ENCODE measurements at regions not wholly inside any gene's neighbourhood (a gene's known extent, or its start where the extent isn't known, plus 50 kb on each side); places are given as distances from the start of the nearest gene placed in this dataset.
A peak's percentile ranks its signal among the peaks of the same experiment; 100 is the strongest.

- DNase-seq: no peak
- Histone ChIP-seq H3K4me3 (no peak overlapping the region), H3K36me3 (no peaks in the 10 kb centered on the region), H3K27me3 (no peaks in the 10 kb centered on the region), H3K9me3 (peaks cover 0 to 12% (median 5%) of the 10 kb centered on the region in 4 donors), H3K27ac (no peak overlapping the region), H3K4me1 (no peaks in the 10 kb centered on the region)
- TF ChIP-seq CTCF (IDR thresholded peaks at IDR 0.05): no peak
- no peak for TF ChIP-seq EP300 (IDR thresholded peaks at IDR 0.05)
- TF ChIP-seq POLR2A (IDR thresholded peaks at IDR 0.05): no peak
- no peak for ATAC-seq (ENCODE audit: low FRiP score in 2 of 2)
- WGBS, 2 donors: 86 to 94% methylated on average over 5 of the region's 5 CpGs
Measured at GRCh38 chr19:30622276-30622675, 250.1 kb downstream of the ZNF536 start.

DNA sequence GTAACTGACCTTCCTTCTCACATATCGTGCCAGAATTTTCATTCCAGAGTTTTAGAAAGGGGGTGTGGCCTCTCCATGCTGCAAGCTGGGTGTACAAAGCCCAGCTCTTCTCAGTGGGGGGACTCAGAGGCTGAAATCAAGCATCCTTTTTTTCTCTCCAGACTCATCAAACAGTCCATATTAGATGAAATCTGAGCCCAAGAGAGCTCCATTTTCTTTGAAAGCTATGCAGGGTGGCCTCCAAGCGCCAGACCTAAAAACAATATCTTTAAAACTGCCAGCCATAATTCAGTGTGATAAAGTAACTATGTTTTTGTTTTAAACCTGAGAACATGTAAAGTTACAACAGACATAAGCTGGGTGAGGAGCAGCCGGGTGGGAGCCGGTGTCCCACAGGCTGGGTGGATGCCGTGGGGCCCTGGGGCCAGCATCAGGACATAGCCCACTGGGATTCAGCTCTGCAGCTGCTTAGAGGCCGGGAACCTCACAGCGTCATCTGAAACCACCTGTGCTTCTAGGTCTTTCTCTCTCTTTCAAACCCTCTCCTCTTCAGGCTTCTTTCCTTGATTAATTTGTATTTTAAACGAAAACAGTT, 249.2 kb downstream of the ZNF536 start:
- Histone ChIP-seq H3K9me3 (peaks cover 0 to 12% (median 5%) of the 10 kb centered on the region in 4 donors), H3K36me3 (no peaks in the 10 kb centered on the region), H3K4me3 (no peak overlapping the region), H3K27ac (no peak overlapping the region), H3K27me3 (no peaks in the 10 kb centered on the region), H3K4me1 (no peaks in the 10 kb centered on the region)
- peak in 1 of 2 donors; percentile 58 for DNase-seq
- TF ChIP-seq EP300 (IDR thresholded peaks at IDR 0.05): no peak
- TF ChIP-seq POLR2AphosphoS5 (IDR thresholded peaks at IDR 0.05): no peak
- no peak for TF ChIP-seq POLR2A (IDR thresholded peaks at IDR 0.05)
- no peak for TF ChIP-seq CTCF (IDR thresholded peaks at IDR 0.05)
- ATAC-seq (ENCODE audit: low FRiP score in 2 of 2): no peak
- 68 to 74% methylated on average over 8 of the region's 8 CpGs for WGBS, 2 donors

DNA sequence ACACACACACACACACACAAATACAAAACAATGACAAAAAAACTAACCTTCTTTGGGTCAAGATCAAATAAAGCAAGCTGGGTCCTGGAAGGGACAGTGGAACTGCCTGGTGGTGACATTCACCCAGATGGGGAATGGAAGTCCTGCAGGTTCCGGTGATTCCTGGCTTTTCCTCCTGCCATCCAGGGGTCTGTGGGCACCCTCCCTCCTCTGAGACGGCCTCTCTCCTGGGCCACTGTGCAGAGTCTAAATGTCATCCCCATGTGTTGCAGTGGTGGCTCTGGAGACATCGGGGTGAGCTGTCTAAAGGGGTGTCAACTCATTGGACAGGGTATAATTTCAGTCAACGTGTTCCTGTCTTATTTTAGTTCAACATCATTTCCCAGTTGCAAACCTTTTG, 248.2 kb downstream of the ZNF536 start:
- ATAC-seq (ENCODE audit: low FRiP score in 2 of 2) (peak in 1 of 2 donors; percentile 40), DNase-seq (no peak)
- H3K27ac ChIP-seq: no peak overlapping the region
- H3K4me1 ChIP-seq: no peaks in the 10 kb centered on the region
- WGBS, 2 donors: 81 to 87% methylated on average over 4 of the region's 4 CpGs
- TF ChIP-seq EP300 (IDR thresholded peaks at IDR 0.05) (no peak), CTCF (IDR thresholded peaks at IDR 0.05) (no peak), POLR2AphosphoS5 (IDR thresholded peaks at IDR 0.05) (no peak), POLR2A (IDR thresholded peaks at IDR 0.05) (no peak)
- H3K27me3 ChIP-seq: no peaks in the 10 kb centered on the region
- peaks cover 0 to 12% (median 5%) of the 10 kb centered on the region in 4 donors for H3K9me3 ChIP-seq
- no peak overlapping the region for H3K4me3 ChIP-seq
- no peaks in the 10 kb centered on the region for H3K36me3 ChIP-seq

- DNase-seq (no peak), ATAC-seq (ENCODE audit: low FRiP score in 2 of 2) (no peak)
- H3K4me3 ChIP-seq: no peak overlapping the region
- WGBS, 2 donors: 86 to 87% methylated on average over 2 of the region's 2 CpGs
- no peak overlapping the region for H3K27ac ChIP-seq
- no peaks in the 10 kb centered on the region for H3K36me3 ChIP-seq
- no peaks in the 10 kb centered on the region for H3K27me3 ChIP-seq
- no peaks in the 10 kb centered on the region for H3K4me1 ChIP-seq
- no peaks in the 10 kb centered on the region for H3K9me3 ChIP-seq
- TF ChIP-seq POLR2AphosphoS5 (IDR thresholded peaks at IDR 0.05): no peak
- TF ChIP-seq EP300 (IDR thresholded peaks at IDR 0.05): no peak
- no peak for TF ChIP-seq CTCF (IDR thresholded peaks at IDR 0.05)
- no peak for TF ChIP-seq POLR2A (IDR thresholded peaks at IDR 0.05)
Measured at GRCh38 chr19:30609656-30610270, 237.6 kb downstream of the ZNF536 start.

- Histone ChIP-seq H3K4me3 (no peak overlapping the region), H3K9me3 (no peaks in the 10 kb centered on the region), H3K27me3 (no peaks in the 10 kb centered on the region), H3K27ac (no peak overlapping the region), H3K36me3 (no peaks in the 10 kb centered on the region), H3K4me1 (no peaks in the 10 kb centered on the region)
- WGBS, 2 donors: 67 to 78% methylated on average over 1 of the region's 1 CpG
- TF ChIP-seq CTCF (IDR thresholded peaks at IDR 0.05): no peak
- DNase-seq (no peak), ATAC-seq (ENCODE audit: low FRiP score in 2 of 2) (no peak)
Measured at GRCh38 chr19:30608471-30608870, 236.3 kb downstream of the ZNF536 start.
